Endodermal cell (in vitro differentiated cells): ENCODE measurements at regions not wholly inside any gene's neighbourhood (a gene's known extent, or its start where the extent isn't known, plus 50 kb on each side); places are given as distances from the start of the nearest gene placed in this dataset.
"Not testable (repeated sequence)": the region's sequence is repeated elsewhere in the genome, so short reads cannot be mapped to it uniquely, and the experiment has no call there.

Experiments used
- DNase-seq: peaks from one replicate; pipeline ENCODE4 v3.0.0-alpha.2; 2017
- H3K27ac ChIP-seq: 2 replicates; pipeline ENCODE4 v1.5.1; 2013; ENCODE audit warnings: mild to moderate bottlenecking, low read depth, low read length, moderate library complexity
- H3K27me3 ChIP-seq: 2 replicates; pipeline ENCODE4 v1.6.1; 2013; ENCODE audit warnings: mild to moderate bottlenecking, low read length, moderate library complexity; ENCODE audit not compliant: insufficient read depth, control insufficient read depth, poor library complexity, severe bottlenecking
- H3K36me3 ChIP-seq: 2 replicates; pipeline ENCODE4 v1.7.0; 2013; ENCODE audit warnings: mild to moderate bottlenecking, low read length, moderate library complexity; ENCODE audit not compliant: control insufficient read depth, insufficient read depth
- H3K4me1 ChIP-seq: one replicate; pipeline ENCODE4 v1.7.0; 2013; ENCODE audit warnings: low read length; ENCODE audit not compliant: control insufficient read depth, insufficient read depth
- H3K4me3 ChIP-seq: 2 replicates; pipeline ENCODE4 v1.5.1; 2013; ENCODE audit warnings: mild to moderate bottlenecking, low read length, moderate library complexity
- H3K9ac ChIP-seq: 2 replicates; pipeline ENCODE4 v1.6.1; 2013; ENCODE audit warnings: mild to moderate bottlenecking, low read length, moderate library complexity; ENCODE audit not compliant: poor library complexity, severe bottlenecking; ENCODE audit errors: extremely low read depth
- H3K9me3 ChIP-seq: 2 replicates; pipeline ENCODE4 v1.6.1; 2013; ENCODE audit warnings: mild to moderate bottlenecking, low read length, moderate library complexity; ENCODE audit not compliant: control insufficient read depth
- H3K27ac Mint-ChIP-seq: 2 replicates; pipeline ENCODE4 v1.8.0; 2020; ENCODE audit warnings: mixed read lengths
- H3K27me3 Mint-ChIP-seq: 2 replicates; pipeline ENCODE4 v1.8.0; 2021; ENCODE audit warnings: mild to moderate bottlenecking, mixed read lengths; ENCODE audit not compliant: insufficient read depth
- H3K36me3 Mint-ChIP-seq: 2 replicates; pipeline ENCODE4 v1.8.0; 2020; ENCODE audit warnings: low read depth, mixed read lengths
- H3K4me1 Mint-ChIP-seq: 2 replicates; pipeline ENCODE4 v1.8.0; 2020; ENCODE audit warnings: mixed read lengths
- H3K4me3 Mint-ChIP-seq: 2 replicates; pipeline ENCODE4 v1.8.0; 2020; ENCODE audit warnings: mild to moderate bottlenecking, moderate library complexity, mixed read lengths
- H3K9me3 Mint-ChIP-seq: 2 replicates; pipeline ENCODE4 v1.8.0; 2020; ENCODE audit warnings: mild to moderate bottlenecking, mixed read lengths
- CTCF ChIP-seq: fragments of 200-600 bp; sonication (generic); conservative IDR thresholded peaks from 2 replicates; pipeline ENCODE4 v1.5.0; 2021; ENCODE audit warnings: antibody characterized with exemption, mild to moderate bottlenecking
- WGBS, 2 experiments: methylation state at CpG; one replicate each; pipeline versions ENCODE4 v1.1.5 to v1.1.7; 2013; ENCODE audit warnings: missing lambda C conversion rate in 2 of 2, mixed read lengths in 1 of 2; ENCODE audit not compliant: insufficient coverage in 1 of 2, insufficient read length in 1 of 2; 5-methylcytosine and 5-hydroxymethylcytosine counted together

GRCh38 chr7:63291758-63292157 lies 706.9 kb upstream of the ZNF722 start:
- H3K9ac ChIP-seq, result not testable (repeated sequence)
- no CpG with 5 or more reads among the region's 2 CpGs for WGBS, 2 experiments

GRCh38 chr7:63317595-63317994 lies 681.1 kb upstream of the ZNF722 start:
- H3K9me3 ChIP-seq, H3K4me1 ChIP-seq, H3K9ac ChIP-seq, H3K27me3 ChIP-seq, H3K27me3 Mint-ChIP-seq, DNase-seq, H3K36me3 Mint-ChIP-seq, H3K4me1 Mint-ChIP-seq, H3K36me3 ChIP-seq, H3K27ac Mint-ChIP-seq, H3K4me3 Mint-ChIP-seq, H3K27ac ChIP-seq, H3K9me3 Mint-ChIP-seq, H3K4me3 ChIP-seq: not testable (repeated sequence)
- 100% methylated on average over 7 of the region's 13 CpGs; no CpG with 5 or more reads in 1 of the 2 experiments for WGBS, 2 experiments

More at GRCh38 chr7:63291758-63292157, 706.9 kb upstream of the ZNF722 start:
- H3K27me3 Mint-ChIP-seq, H3K4me1 ChIP-seq, H3K27me3 ChIP-seq, DNase-seq, H3K4me3 Mint-ChIP-seq, H3K9me3 ChIP-seq, H3K36me3 ChIP-seq, H3K4me3 ChIP-seq, H3K4me1 Mint-ChIP-seq, H3K27ac ChIP-seq, H3K36me3 Mint-ChIP-seq, H3K27ac Mint-ChIP-seq: not testable (repeated sequence)
- peaks cover 18% of the 10 kb centered on the region for H3K9me3 Mint-ChIP-seq

DNA sequence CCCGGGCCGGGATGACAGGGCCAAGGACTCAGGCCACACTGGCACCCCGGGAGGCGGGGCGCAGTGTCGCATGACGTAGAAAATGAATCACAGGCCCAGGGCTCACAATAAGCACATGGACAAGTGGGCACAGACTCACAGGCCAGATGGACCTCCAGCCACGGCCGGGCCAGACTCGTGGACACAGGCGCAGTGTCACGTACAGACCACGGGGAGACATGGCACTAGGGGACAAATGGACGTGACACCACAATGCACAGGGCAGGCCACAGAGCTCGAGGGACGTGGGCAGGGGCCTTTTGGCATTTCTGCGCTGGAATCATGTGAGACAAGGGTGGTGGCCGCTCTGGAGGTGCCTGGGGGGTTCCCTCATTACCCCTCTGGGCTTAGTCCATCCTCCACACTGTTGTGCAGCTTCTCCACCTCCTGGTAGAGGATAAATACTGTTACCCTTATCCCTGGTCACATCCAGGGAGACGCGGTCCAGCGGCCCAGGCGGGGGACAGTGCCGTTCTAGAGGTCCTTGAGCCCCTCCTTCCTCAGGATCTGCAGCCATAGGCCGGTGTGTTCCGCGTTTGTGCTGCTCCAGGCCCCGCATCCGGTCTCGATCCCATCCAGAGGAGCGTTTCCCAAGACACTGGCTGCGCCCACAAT lies 649.8 kb upstream of the ZNF722 start:
- not testable (repeated sequence) for H3K27me3 ChIP-seq, H3K9ac ChIP-seq, H3K4me1 ChIP-seq, H3K27ac Mint-ChIP-seq, H3K9me3 Mint-ChIP-seq, H3K4me3 Mint-ChIP-seq, DNase-seq, H3K36me3 ChIP-seq, H3K36me3 Mint-ChIP-seq, H3K27me3 Mint-ChIP-seq, H3K27ac ChIP-seq, H3K4me3 ChIP-seq, H3K9me3 ChIP-seq, H3K4me1 Mint-ChIP-seq
- 93 to 97% methylated on average over 6 to 12 of the region's 31 CpGs for WGBS, 2 experiments

- 43% methylated on average over 1 of the region's 2 CpGs; no CpG with 5 or more reads in 1 of the 2 experiments for WGBS, 2 experiments
- Mint-ChIP-seq H3K9me3 (peaks cover 62% of the 10 kb centered on the region), H3K27me3 (no peaks in the 10 kb centered on the region), H3K27ac (no peak overlapping the region), H3K4me3 (no peak overlapping the region), H3K36me3 (no peaks in the 10 kb centered on the region), H3K4me1 (no peaks in the 10 kb centered on the region)
- Histone ChIP-seq H3K27ac (no peak overlapping the region), H3K4me3 (no peak overlapping the region), H3K27me3 (no peaks in the 10 kb centered on the region), H3K9me3 (peaks cover 70% of the 10 kb centered on the region), H3K4me1 (no peaks in the 10 kb centered on the region), H3K36me3 (no peaks in the 10 kb centered on the region), H3K9ac (no peak overlapping the region)
- no peak for TF ChIP-seq CTCF
- no peak for DNase-seq
These were observed 621.8 kb upstream of the ZNF722 start for GRCh38 chr7:63376873-63377272.

DNA sequence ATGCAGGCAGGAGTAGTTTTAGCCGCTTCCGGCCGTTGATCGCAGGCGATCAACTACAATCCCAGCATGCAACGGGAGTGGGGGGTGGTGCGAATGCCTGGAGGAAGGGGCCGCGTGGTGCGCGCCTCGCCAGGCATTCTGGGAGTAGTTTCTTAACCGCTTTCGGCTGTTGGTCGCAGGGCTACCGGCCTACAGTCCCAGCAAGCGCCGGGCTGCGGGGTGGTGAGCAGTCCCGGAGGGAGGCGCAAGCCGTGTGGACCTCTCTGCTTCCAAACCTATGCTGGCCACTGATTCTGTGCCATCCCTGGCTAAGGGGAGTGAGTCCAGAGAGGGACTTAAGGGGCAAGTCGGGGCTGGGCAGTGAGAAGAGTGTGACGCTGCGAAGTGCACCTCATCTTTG lies 604.5 kb upstream of the ZNF722 start:
- not testable (repeated sequence) for H3K9me3 ChIP-seq, H3K4me1 ChIP-seq, H3K27me3 ChIP-seq, H3K27ac ChIP-seq, DNase-seq, H3K36me3 Mint-ChIP-seq, H3K4me3 ChIP-seq, H3K36me3 ChIP-seq, H3K9ac ChIP-seq, H3K4me3 Mint-ChIP-seq, H3K9me3 Mint-ChIP-seq, H3K27ac Mint-ChIP-seq, H3K4me1 Mint-ChIP-seq, H3K27me3 Mint-ChIP-seq
- no CpG with 5 or more reads among the region's 25 CpGs for WGBS, 2 experiments

- H3K4me1 ChIP-seq, result not testable (repeated sequence)
These were observed 590.8 kb upstream of the ZNF722 start for GRCh38 chr7:63407881-63408280.

More at GRCh38 chr7:63407881-63408280, 590.8 kb upstream of the ZNF722 start:
- not testable (repeated sequence) for H3K27ac Mint-ChIP-seq, H3K27me3 Mint-ChIP-seq, H3K27me3 ChIP-seq, H3K9ac ChIP-seq, H3K36me3 Mint-ChIP-seq, H3K36me3 ChIP-seq, H3K27ac ChIP-seq, H3K4me1 Mint-ChIP-seq, H3K4me3 Mint-ChIP-seq, DNase-seq, H3K9me3 ChIP-seq, H3K9me3 Mint-ChIP-seq, H3K4me3 ChIP-seq
- WGBS, 2 experiments, result 100% methylated on average over 3 of the region's 8 CpGs; no CpG with 5 or more reads in 1 of the 2 experiments
